A673 (cell line): ENCODE measurements at regions not wholly inside any gene's neighbourhood (a gene's known extent, or its start where the extent isn't known, plus 50 kb on each side); places are given as distances from the start of the nearest gene placed in this dataset.

Experiments used
- BruUV-seq: library from RNA; stranded (reverse); fragments of 400-500 nt; replicated peaks from 2 replicates; lab custom pipeline; 2021; lab: Mats Ljungman, UMichigan
- CTCF ChIA-PET: fragments of 300-600 bp; sonication (Branson Sonifier 250); formaldehyde crosslinking; loops from one replicate; lab custom pipeline; 2022; ENCODE audit warnings: antibody characterized with exemption; lab: Charles Lee
- POLR2A ChIA-PET: fragments of 300-600 bp; sonication (Branson Sonifier 250); formaldehyde crosslinking; loops from one replicate; lab custom pipeline; 2022; ENCODE audit warnings: antibody characterized with exemption; ENCODE audit not compliant: low non-redundant PET; lab: Charles Lee
- DNase-seq: peaks from one replicate; pipeline ENCODE4 v3.0.0-alpha.2; 2015; ENCODE audit warnings: low spot score
- H3K27ac ChIP-seq: fragments of 200-600 bp; sonication (generic); 2 replicates; pipeline ENCODE4 v1.5.1; 2016; ENCODE audit warnings: mixed run types, low read depth, mild to moderate bottlenecking, mixed read lengths, antibody characterized with exemption, low read length; ENCODE audit not compliant: poor library complexity, severe bottlenecking
- H3K27me3 ChIP-seq: fragments of 200-600 bp; sonication (generic); replicated peaks from 2 replicates; pipeline ENCODE4 v1.6.1; 2017; ENCODE audit warnings: mixed run types, low read depth, mild to moderate bottlenecking, mixed read lengths, antibody characterized with exemption, low read length; ENCODE audit not compliant: insufficient read depth, poor library complexity
- H3K36me3 ChIP-seq: fragments of 200-600 bp; sonication (generic); 2 replicates; pipeline ENCODE4 v1.6.1; 2016; ENCODE audit warnings: mixed run types, mild to moderate bottlenecking, mixed read lengths, antibody characterized with exemption, low read length; ENCODE audit not compliant: insufficient read depth, poor library complexity, severe bottlenecking
- H3K4me1 ChIP-seq: fragments of 200-600 bp; sonication (generic); 2 replicates; pipeline ENCODE4 v1.6.1; 2017; ENCODE audit warnings: mixed run types, mild to moderate bottlenecking, mixed read lengths, antibody characterized with exemption, low read length; ENCODE audit not compliant: insufficient read depth, poor library complexity, severe bottlenecking
- H3K4me3 ChIP-seq: fragments of 200-600 bp; sonication (generic); 2 replicates; pipeline ENCODE4 v1.5.1; 2016; ENCODE audit warnings: low read depth, mixed run types, mild to moderate bottlenecking, mixed read lengths, low read length; ENCODE audit not compliant: poor library complexity, severe bottlenecking
- H3K9me3 ChIP-seq: fragments of 200-600 bp; sonication (generic); 2 replicates; pipeline ENCODE4 v1.6.1; 2016; ENCODE audit warnings: mixed run types, low read depth, mild to moderate bottlenecking, mixed read lengths, antibody characterized with exemption, low read length; ENCODE audit not compliant: poor library complexity, severe bottlenecking
- EZH2 ChIP-seq: fragments of 200-600 bp; sonication (generic); IDR thresholded peaks from 2 replicates; pipeline ENCODE4 v1.6.1; 2017; ENCODE audit warnings: borderline replicate concordance, low read depth, mild to moderate bottlenecking, mixed read lengths, antibody characterized with exemption, low read length; ENCODE audit not compliant: poor library complexity, severe bottlenecking
- intact Hi-C: fragments of 100-400 bp; cut with micrococcal nuclease; formaldehyde crosslinking; loops from one replicate; pipeline ENCODE4 v1.10.0; 2022; ENCODE audit not compliant: unreplicated experiment
- TF ChIP-seq, protein P1 (sequence below): fragments of 300-800, 200-600 bp; sonication (generic); conservative IDR thresholded peaks from 2 replicates; pipeline ENCODE4 v1.5.1; 2017; ENCODE audit warnings: low read depth, mild to moderate bottlenecking, antibody characterized with exemption, low read length, moderate library complexity, mixed read lengths

DNA sequence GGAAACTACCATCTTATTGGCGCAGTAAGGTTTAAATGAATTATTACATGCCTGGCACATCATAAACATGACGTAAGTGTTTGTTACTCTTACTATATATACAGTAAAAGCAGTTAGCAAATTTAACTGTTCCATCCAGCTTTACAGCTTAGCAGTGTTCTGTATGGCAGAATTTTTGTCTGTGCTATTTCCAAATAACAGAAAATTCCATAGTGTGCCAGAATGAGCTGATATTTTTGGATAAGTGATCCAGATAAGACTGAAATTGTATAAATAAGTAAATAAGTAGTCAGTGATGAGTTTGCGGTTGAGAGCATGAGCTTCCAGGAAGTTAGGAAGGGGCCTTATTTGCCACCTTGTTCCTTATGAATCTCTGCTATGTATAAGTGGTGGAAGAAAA is 236.5 kb upstream of the SLC10A2 start:
- no peak for DNase-seq
- no peaks in the 10 kb centered on the region for H3K36me3 ChIP-seq
- H3K9me3 ChIP-seq: no peaks in the 10 kb centered on the region
- H3K4me1 ChIP-seq: peaks cover 9% of the 10 kb centered on the region
- no TSS peak for BruUV-seq
- intact Hi-C loops: no loop called here
- H3K4me3 ChIP-seq: no peak overlapping the region
- no peak for TF ChIP-seq EZH2
- TF ChIP-seq, protein P1, sequence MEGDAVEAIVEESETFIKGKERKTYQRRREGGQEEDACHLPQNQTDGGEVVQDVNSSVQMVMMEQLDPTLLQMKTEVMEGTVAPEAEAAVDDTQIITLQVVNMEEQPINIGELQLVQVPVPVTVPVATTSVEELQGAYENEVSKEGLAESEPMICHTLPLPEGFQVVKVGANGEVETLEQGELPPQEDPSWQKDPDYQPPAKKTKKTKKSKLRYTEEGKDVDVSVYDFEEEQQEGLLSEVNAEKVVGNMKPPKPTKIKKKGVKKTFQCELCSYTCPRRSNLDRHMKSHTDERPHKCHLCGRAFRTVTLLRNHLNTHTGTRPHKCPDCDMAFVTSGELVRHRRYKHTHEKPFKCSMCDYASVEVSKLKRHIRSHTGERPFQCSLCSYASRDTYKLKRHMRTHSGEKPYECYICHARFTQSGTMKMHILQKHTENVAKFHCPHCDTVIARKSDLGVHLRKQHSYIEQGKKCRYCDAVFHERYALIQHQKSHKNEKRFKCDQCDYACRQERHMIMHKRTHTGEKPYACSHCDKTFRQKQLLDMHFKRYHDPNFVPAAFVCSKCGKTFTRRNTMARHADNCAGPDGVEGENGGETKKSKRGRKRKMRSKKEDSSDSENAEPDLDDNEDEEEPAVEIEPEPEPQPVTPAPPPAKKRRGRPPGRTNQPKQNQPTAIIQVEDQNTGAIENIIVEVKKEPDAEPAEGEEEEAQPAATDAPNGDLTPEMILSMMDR: no peak
- ChIA-PET POLR2A (no interaction called here), CTCF (no interaction called here)
- no peak overlapping the region for H3K27ac ChIP-seq
- no peaks in the 10 kb centered on the region for H3K27me3 ChIP-seq

- intact Hi-C loops: no loop called here
- peaks cover 5% of the 10 kb centered on the region for H3K9me3 ChIP-seq
- H3K36me3 ChIP-seq: no peaks in the 10 kb centered on the region
- ChIA-PET CTCF (no interaction called here), POLR2A (no interaction called here)
- no peaks in the 10 kb centered on the region for H3K27me3 ChIP-seq
- H3K4me1 ChIP-seq: peaks cover 9% of the 10 kb centered on the region
- BruUV-seq: no TSS peak
- no peak for DNase-seq
- H3K4me3 ChIP-seq: no peak overlapping the region
- TF ChIP-seq, protein P1: 0 out of 2 replicates have a peak, but pooled peaks have one; percentile 24
- TF ChIP-seq EZH2: no peak
- H3K27ac ChIP-seq: peak overlapping the region; percentile 25
Measured at GRCh38 chr13:103299079-103299478, 232.9 kb upstream of the SLC10A2 start.

- POLR2A ChIA-PET: no interaction called here
- no peaks in the 10 kb centered on the region for H3K36me3 ChIP-seq
Measured at GRCh38 chr13:103297083-103297482, 230.9 kb upstream of the SLC10A2 start.

More at GRCh38 chr13:103297083-103297482, 230.9 kb upstream of the SLC10A2 start:
- H3K9me3 ChIP-seq: peaks cover 5% of the 10 kb centered on the region
- BruUV-seq: no TSS peak
- no peak overlapping the region for H3K27ac ChIP-seq
- TF ChIP-seq EZH2: no peak
- CTCF ChIA-PET: no interaction called here
- intact Hi-C loops: no loop called here
- H3K4me3 ChIP-seq: no peak overlapping the region
- H3K4me1 ChIP-seq: peaks cover 26% of the 10 kb centered on the region
- no peak for DNase-seq
- H3K27me3 ChIP-seq: no peaks in the 10 kb centered on the region
